ENCODE measurements at regions not wholly inside any gene's neighbourhood (a gene's known extent, or its start where the extent isn't known, plus 50 kb on each side); places are given as distances from the start of the nearest gene placed in this dataset.

DNA sequence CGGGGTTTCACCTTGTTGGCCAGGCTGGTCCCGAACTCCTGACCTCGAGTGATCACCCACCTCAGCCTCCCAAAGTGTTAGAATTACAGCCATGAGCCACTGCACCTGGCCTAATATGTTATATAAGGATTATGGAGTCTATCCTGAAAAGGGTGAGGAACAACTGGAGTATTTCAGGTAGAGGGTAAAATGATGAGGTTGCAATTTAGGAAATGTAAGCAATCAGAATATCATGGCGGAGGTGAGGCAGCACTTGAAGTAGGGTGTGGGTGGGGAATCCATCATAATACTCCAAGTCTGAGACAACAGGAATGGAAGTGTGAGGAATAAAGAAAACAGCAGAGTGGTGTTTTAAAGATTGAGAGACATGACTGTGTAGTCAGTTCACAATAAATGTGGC lies 582.2 kb downstream of the FGF9 start:
- no peak overlapping the region for H3K4me3 ChIP-seq (replicated peaks; ENCODE audit: low read depth, low read length)
- DNase-seq (ENCODE audit: low read depth), result no peak
- TF ChIP-seq, protein P1, sequence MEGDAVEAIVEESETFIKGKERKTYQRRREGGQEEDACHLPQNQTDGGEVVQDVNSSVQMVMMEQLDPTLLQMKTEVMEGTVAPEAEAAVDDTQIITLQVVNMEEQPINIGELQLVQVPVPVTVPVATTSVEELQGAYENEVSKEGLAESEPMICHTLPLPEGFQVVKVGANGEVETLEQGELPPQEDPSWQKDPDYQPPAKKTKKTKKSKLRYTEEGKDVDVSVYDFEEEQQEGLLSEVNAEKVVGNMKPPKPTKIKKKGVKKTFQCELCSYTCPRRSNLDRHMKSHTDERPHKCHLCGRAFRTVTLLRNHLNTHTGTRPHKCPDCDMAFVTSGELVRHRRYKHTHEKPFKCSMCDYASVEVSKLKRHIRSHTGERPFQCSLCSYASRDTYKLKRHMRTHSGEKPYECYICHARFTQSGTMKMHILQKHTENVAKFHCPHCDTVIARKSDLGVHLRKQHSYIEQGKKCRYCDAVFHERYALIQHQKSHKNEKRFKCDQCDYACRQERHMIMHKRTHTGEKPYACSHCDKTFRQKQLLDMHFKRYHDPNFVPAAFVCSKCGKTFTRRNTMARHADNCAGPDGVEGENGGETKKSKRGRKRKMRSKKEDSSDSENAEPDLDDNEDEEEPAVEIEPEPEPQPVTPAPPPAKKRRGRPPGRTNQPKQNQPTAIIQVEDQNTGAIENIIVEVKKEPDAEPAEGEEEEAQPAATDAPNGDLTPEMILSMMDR (IDR thresholded peaks at IDR 0.05; ENCODE audit: low read length, missing control alignments), result no peak

DNA sequence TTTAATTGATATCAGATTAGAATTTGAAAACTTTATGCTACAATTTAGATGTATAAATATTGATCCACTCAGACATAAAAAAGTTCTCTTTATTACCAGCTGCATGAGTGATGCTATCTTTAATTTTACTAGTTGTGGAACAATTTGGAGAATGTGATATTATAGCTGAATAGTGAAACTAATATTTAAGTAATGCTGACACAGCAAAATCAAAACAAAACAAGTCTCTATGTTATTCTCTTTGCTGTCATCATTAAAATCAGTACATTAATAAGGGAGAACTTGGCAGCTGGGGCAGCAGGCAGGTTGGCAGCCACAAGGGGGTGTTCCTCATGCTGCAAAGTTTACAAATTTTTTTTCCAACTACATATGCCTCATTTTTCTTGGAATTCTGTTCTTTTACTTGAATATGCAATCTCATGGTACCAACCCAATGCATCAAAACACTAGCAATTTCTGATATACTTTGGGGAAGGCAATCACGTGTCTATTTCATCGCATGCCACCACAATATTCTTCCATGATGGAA lies 585.3 kb downstream of the FGF9 start:
- DNase-seq (ENCODE audit: low read depth), result no peak
- TF ChIP-seq, protein P1 (IDR thresholded peaks at IDR 0.05; ENCODE audit: low read length, missing control alignments), result no peak
- H3K4me3 ChIP-seq (replicated peaks; ENCODE audit: low read depth, low read length), result no peak overlapping the region

DNA sequence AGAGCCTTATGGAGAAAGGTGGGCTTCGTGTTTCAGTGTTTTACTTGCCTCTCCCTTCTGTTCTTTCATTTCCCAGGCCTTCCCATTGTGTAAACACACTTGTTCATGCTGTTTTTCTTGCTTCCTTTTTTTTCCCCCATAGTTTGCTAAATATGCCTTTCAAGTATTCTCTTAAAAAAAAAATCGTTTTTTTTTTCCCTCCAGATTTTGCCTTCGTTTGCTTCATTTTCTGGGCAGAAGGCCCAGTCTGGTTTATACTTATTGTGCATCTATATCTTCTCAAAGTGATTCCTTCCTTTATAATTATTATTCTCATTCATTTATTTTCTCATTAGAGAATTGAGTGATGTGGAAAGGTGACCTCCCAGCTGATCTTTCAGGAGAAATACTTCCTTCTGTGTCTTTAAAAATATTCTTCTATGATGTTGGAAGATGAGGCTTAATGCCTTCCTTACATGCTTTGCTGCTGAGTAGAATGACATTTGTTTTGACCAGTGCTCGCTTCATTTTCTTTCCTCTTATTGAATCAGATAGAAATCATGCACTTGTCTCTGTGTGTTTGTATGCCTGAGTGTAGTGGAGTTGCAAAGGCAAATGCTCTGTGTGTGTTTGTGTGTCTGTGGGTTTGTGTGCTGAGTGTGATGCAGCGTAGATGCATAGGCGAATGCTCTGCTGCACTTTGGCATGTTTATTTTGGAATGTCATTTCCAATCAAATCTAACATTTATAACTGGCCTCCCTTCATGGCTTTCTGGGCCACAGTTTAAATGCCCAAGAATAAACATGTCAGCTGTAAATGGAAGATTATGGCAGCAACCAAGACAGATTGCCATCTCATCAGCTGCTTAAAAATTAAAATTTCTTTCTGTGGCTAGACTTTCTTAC lies 591.4 kb downstream of the FGF9 start:
- DNase-seq (ENCODE audit: low read depth), result no peak
- H3K4me3 ChIP-seq (replicated peaks; ENCODE audit: low read depth, low read length), result no peak overlapping the region
- TF ChIP-seq, protein P1 (IDR thresholded peaks at IDR 0.05; ENCODE audit: low read length, missing control alignments), result no peak

DNA sequence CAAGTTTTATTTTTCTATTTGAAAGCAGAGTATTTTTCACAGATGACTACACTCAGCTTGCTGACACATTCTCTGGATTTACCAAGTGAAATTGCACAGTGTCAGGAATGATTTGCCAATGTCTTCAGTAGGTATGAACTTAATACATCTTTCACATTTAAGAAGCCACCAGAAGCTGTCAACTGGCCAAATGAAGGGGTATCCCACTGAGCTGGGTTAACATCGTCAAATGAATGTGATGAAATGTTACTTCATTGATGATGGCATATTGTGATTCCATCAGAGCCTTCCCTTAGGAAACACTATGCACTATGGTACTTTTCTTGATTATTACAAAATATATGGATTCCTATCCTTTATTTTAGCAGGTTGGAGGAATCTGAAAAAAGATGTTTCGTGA lies 592.3 kb downstream of the FGF9 start:
- DNase-seq (ENCODE audit: low read depth), result no peak
- TF ChIP-seq, protein P1 (IDR thresholded peaks at IDR 0.05; ENCODE audit: low read length, missing control alignments), result no peak
- H3K4me3 ChIP-seq (replicated peaks; ENCODE audit: low read depth, low read length), result no peak overlapping the region

DNA sequence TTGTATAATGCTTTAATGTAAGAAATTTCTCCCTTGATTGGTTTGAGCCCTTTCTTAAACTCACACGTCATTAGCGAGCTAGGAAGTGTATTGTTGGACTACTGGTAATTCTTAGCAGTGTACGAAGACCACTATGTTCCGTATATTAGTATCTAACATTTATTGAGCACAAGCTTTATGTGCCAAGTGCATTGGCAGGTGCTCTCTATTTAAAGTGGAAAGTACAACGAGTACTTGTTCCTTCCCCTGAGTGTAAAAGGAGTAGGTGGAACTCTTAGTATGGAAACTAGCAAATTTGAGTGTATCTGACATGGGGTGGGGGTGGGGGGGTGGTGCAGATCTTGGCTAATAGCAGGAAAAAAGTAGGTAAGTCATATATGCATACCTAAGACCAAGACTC lies 594.7 kb downstream of the FGF9 start:
- DNase-seq (ENCODE audit: low read depth), result no peak
- no peak overlapping the region for H3K4me3 ChIP-seq (replicated peaks; ENCODE audit: low read depth, low read length)
- TF ChIP-seq, protein P1 (IDR thresholded peaks at IDR 0.05; ENCODE audit: low read length, missing control alignments), result no peak

DNA sequence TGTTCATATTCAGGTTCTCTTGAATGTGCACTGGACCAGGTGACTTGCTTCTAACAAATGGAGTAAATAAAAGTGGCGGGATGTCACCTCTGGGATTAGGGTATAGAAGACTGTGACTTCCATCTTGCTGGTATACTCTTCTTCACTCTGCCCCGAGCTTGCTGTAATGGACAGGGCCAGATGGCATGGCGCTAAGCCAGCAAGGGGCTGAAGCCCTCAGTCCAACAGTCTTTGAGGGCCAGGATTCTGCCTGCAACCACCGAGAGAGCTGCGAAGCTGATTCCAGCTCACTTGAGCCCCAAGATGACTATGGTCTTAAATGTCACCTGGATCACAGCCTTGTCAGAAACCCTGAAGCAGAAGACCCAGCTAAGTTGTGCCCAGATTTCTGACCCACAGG lies 600.0 kb downstream of the FGF9 start:
- H3K4me3 ChIP-seq (replicated peaks; ENCODE audit: low read depth, low read length), result no peak overlapping the region
- DNase-seq (ENCODE audit: low read depth), result no peak
- TF ChIP-seq, protein P1 (IDR thresholded peaks at IDR 0.05; ENCODE audit: low read length, missing control alignments), result no peak
